ENCODE measurements at regions not wholly inside any gene's neighbourhood (a gene's known extent, or its start where the extent isn't known, plus 50 kb on each side); places are given as distances from the start of the nearest gene placed in this dataset.
A peak's percentile ranks its signal among the peaks of the same experiment; 100 is the strongest.

DNA sequence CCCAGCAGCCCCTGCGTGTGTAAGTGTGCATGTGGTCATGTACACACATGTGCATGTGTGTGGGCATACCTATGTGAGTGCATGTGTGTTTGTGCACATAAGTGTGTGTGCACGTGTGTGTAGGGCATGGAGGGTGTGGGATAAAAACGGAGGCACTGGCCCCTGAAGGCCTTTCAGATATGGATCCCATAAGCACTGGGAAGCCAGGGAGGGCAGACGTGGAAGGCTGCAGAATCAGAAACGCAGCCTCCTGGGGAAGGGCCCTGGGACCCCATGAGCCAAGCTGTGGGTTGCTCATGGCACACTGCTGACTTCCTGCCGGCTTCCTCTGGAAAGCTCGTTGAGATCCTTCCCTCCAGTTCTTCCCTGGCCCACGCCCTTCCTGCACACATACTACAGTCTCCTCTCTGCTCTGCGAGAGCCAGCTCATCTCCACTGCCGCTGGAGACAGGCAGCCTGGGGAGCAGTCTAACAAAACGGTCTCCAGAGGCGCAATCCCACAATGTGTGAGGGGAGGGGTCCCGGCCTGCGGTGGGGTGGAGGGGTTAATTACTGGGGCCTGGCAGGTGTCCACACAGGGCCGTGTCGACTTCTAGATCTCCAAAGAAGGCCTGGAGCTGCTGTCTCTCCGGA lies 435.2 kb upstream of the B3GAT1 start:
- H3K9me3 ChIP-seq (ENCODE audit: control insufficient read depth, low read depth, low read length), result no peaks in the 10 kb centered on the region
- H4K91ac ChIP-seq (ENCODE audit: insufficient read length, low read depth, low read length), result no peak overlapping the region
- H3K27me3 Mint-ChIP-seq (ENCODE audit: low read depth), result peaks cover 4% of the 10 kb centered on the region
- no peak overlapping the region for H3K9ac ChIP-seq (ENCODE audit: extremely low read depth, insufficient read length, low read length)
- H3K27ac ChIP-seq (ENCODE audit: insufficient read length, low read depth, low read length), result no peak overlapping the region
- H2BK20ac ChIP-seq (ENCODE audit: low read depth, low read length, poor library complexity, severe bottlenecking), result no peak overlapping the region
- H2BK12ac ChIP-seq (ENCODE audit: insufficient read length, low read depth, low read length), result no peak overlapping the region
- no peak overlapping the region for H2BK120ac ChIP-seq (ENCODE audit: low read depth, low read length, poor library complexity, severe bottlenecking)
- no peak overlapping the region for H2AK5ac ChIP-seq (ENCODE audit: insufficient read length, low read length)
- no peak overlapping the region for H3T11ph ChIP-seq (ENCODE audit: low read length)
- no peak overlapping the region for H3K23ac ChIP-seq (ENCODE audit: insufficient read length, low read depth, low read length)
- DNase-seq, result peak; percentile 19
- H3K4me3 Mint-ChIP-seq, result no peak overlapping the region
- peaks cover 0 to 11% of the 10 kb centered on the region in 2 experiments; a peak in 1 of 4 replicates for H3K4me1 Mint-ChIP-seq
- no peak overlapping the region for H3K18ac ChIP-seq (ENCODE audit: insufficient read length, low read depth, low read length)
- no peaks in the 10 kb centered on the region for H3K27me3 ChIP-seq (ENCODE audit: insufficient read depth, low read length)
- H2BK15ac ChIP-seq (ENCODE audit: low read depth, low read length), result no peak overlapping the region
- no peaks in the 10 kb centered on the region for H4K20me1 ChIP-seq (ENCODE audit: control insufficient read depth, insufficient read depth, insufficient read length)
- no peak overlapping the region for H4K8ac ChIP-seq (replicated peaks; ENCODE audit: insufficient read length, low read depth, low read length)
- H3K79me1 ChIP-seq (ENCODE audit: insufficient read depth, low read depth, low read length, poor library complexity, severe bottlenecking), result no peaks in the 10 kb centered on the region
- TF ChIP-seq, protein P1, sequence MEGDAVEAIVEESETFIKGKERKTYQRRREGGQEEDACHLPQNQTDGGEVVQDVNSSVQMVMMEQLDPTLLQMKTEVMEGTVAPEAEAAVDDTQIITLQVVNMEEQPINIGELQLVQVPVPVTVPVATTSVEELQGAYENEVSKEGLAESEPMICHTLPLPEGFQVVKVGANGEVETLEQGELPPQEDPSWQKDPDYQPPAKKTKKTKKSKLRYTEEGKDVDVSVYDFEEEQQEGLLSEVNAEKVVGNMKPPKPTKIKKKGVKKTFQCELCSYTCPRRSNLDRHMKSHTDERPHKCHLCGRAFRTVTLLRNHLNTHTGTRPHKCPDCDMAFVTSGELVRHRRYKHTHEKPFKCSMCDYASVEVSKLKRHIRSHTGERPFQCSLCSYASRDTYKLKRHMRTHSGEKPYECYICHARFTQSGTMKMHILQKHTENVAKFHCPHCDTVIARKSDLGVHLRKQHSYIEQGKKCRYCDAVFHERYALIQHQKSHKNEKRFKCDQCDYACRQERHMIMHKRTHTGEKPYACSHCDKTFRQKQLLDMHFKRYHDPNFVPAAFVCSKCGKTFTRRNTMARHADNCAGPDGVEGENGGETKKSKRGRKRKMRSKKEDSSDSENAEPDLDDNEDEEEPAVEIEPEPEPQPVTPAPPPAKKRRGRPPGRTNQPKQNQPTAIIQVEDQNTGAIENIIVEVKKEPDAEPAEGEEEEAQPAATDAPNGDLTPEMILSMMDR (conservative IDR thresholded peaks at IDR 0.05), result no peak
- no peak overlapping the region for H3K56ac ChIP-seq (ENCODE audit: insufficient read length, low read depth, low read length)
- H4K5ac ChIP-seq (ENCODE audit: insufficient read length, low read depth, low read length), result no peak overlapping the region
- H3K9me3 Mint-ChIP-seq, result no peaks in the 10 kb centered on the region
- H3K23me2 ChIP-seq (ENCODE audit: insufficient read length, low read depth, low read length, poor library complexity, severe bottlenecking), result no peaks in the 10 kb centered on the region
- no peak overlapping the region; a peak in 1 of 7 replicates for H3K27ac Mint-ChIP-seq
- no peak overlapping the region for H3K4ac ChIP-seq (ENCODE audit: low read depth, low read length)
- no peak overlapping the region; the same call in 1 of the 2 replicates for H3K14ac ChIP-seq (ENCODE audit: insufficient read depth, low read length)
- H3K36me3 Mint-ChIP-seq (ENCODE audit: insufficient read depth in 1 of 3, low read depth in 3 of 3), result no peaks in the 10 kb centered on the region
- H3K4me2 ChIP-seq (ENCODE audit: insufficient read depth, insufficient read length, low read length), result no peak overlapping the region
- no peak overlapping the region for H2BK5ac ChIP-seq (ENCODE audit: insufficient read length, low read length)
- no peaks in the 10 kb centered on the region for H3K79me2 ChIP-seq (ENCODE audit: insufficient read depth, low read length)
- H3K4me1 ChIP-seq (ENCODE audit: insufficient read depth, low read length), result no peaks in the 10 kb centered on the region
- H2AFZ ChIP-seq (ENCODE audit: low read length), result no peak overlapping the region
- WGBS (ENCODE audit: extremely low coverage, insufficient read length, low lambda C conversion rate), result no CpG with 5 or more reads among the region's 17 CpGs
